ENCODE measurements at regions not wholly inside any gene's neighbourhood (a gene's known extent, or its start where the extent isn't known, plus 50 kb on each side); places are given as distances from the start of the nearest gene placed in this dataset.

DNA sequence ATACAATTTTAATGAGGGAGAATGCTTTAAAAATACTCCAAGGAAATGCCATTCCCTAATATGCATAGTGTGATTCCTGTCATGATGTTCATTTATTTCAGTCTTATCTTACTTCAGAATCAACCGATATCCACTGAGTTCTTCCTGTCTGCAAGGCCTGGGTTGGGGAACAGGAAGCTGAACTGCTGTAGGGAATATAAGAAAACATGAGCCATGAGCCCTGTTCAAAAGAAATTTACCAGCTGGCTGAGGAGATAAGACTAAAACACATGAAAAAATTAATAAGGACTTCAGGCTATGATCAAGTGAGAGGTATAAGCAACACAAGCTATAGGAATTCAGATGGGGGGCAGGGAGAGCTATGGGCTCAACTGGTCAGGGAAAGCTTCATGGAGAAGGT lies 184.7 kb downstream of the PLPP4 start:
- no peak for DNase-seq

DNA sequence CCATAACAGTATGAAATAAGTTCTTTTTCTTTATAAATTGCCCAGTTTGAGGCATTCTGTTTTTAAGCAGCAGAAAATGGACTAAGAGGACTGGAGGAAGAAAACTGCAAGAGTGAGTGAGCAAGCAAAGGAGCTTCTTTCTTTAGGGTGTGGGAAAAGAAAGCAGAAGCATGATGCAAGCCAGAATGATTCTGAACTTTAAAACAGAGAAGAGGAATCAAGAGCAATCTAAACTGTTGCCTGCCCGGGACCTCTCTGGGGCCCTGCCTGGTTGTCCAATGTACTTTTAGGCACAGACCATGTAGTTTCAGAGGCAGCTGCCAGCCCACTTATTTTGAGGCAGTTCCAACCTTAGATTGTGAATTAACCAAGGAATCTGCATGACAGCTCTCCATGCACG lies 186.3 kb downstream of the PLPP4 start:
- no peak for DNase-seq

DNA sequence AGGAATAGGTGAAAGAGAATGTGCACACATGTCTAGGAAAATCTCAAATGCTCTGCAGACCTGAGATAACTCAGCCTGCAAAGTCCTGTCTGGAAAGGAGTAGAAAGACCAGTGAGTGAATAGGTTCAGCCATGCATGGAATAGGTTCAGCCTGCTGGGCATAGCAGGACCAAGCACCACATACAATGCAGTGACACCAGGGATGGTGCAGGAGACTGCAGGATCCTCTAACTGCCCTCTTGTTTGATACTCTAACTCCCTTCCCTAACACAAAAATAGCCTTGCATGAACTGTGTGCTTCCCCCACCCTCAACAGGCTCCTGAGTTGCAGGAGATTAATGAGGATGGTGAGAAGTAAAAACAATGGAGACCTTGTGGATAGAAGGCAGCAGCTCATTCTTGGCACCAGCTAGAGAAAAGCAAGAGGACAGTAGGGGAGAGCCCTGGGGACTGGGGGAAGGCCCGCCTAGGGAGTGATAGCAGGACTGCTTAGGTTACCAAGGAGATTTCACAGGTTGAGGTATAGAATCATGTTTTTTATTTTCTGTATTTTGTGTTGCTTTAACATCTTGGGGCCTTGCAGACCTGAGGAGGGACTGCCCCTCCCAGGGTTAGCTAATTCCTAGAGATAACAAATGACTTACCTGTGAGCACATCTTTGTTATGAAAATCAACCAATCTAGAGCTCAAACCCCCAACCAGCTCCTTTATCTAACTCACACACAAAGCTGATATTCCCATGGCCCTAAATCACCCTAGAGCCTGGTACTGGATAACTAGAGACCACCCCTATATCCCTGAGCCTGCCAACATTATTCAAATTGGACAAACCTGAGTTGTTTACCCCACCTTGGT lies 187.8 kb downstream of the PLPP4 start:
- no peak for DNase-seq

DNA sequence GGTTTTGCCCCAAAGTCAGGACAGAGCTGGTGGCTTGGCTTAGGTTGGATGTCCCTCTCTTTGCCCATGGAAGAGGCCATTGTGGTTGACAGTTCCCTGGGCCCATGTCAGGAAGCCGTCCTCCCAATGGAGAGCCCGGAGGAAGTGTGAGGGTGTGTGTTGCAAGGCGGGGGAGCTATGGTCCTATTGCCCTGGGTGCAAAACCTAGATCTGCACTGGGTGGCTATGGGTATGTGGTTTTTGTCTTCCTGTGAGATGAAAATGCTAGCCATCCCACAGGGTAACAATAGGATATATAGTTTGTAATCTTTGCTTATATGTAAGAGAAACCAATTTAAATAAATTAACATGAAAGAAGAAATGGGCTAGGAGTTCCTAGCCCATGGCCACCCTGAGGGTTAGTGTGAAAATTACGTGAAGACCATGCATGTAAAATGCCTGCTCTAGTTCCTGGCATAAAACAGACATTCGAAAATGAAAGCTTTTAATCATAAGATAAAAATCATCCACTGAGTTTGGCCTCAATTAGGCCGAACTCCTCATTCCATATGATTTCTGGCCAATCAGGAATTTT lies 189.2 kb downstream of the PLPP4 start:
- DNase-seq, result no peak

DNA sequence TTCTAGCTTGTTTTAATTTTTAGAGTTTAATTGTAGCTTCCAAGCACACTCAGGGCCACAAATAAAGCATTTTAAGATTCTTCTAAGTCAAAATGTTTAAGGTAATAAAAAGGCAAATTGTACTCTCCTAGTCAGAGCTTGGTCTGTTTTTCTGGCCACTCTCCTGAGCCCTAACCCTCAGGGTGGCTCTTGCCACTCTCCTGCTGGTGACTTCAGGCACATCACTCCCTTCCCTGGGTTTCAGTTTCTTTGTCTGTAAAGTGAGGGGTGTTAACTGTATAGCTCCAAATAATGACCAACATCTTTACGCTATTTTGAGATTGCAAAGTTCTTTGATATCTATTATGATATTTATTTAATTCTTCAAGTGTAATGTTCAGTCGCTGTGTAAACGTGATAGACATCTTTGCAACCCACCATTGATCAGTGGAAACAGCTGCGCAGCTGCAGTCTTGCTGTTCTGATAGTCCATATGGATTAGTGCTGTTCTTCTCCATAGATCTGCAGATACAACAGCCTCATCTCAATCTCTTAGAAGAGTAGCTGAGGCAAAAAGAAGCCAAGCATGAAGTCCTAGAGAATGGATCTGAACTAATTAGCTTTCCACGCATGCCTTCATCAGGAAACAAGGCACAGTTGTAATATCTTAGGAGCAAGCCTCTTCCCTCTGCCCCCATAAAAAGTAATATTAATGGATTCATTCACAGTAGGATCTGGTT lies 189.9 kb downstream of the PLPP4 start:
- no peak for DNase-seq

DNA sequence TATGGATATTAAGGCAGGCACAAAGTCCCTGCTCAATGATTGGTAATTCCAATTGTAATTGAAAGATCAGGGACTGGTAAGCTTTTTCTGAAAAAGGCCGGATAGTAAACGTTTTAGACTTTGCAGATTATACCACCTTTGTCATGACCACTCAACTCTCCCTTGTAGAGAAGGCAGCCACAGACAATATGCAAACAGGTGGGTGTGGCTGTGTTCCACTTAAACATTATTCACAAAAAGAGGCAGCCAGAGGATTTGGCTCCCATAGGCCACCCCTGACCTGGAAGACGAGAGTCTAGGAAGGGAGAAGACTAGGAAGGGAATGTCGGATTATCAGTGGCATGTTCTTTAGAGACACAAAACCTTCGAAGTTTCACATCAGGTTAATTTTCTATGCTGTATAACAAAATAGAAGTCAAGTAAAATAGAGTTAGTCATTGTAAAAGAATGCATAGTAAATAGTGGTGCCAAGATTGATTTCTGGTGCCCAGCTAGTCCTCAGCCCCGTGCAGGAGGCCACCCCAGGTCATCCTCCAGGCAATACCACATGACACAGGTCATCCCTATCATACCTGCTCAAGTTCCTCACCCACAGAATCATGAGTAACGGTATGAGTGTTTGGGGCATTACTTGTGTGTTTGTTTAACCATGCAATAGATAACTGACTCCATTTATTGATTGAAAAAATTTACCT lies 193.8 kb downstream of the PLPP4 start:
- no peak for DNase-seq

DNA sequence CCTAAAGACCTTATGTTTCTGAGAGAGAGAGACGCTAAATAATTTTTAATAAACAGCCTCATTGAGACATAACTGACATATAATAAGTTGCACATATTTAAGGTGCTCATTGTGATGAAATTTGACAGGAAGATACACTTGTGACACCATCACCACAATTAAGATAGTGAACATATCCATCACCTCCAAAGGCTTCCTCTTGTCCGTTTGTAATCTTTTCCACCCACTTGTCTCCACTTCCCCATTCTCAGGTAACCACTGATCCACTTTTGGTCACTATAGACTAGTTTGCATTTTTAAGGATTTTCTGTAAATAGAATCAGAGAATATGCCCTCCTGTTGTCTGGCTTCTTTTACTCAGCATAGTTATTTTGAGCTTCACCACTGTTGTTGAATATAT lies 195.1 kb upstream of the WDR11 start:
- DNase-seq, result no peak

DNA sequence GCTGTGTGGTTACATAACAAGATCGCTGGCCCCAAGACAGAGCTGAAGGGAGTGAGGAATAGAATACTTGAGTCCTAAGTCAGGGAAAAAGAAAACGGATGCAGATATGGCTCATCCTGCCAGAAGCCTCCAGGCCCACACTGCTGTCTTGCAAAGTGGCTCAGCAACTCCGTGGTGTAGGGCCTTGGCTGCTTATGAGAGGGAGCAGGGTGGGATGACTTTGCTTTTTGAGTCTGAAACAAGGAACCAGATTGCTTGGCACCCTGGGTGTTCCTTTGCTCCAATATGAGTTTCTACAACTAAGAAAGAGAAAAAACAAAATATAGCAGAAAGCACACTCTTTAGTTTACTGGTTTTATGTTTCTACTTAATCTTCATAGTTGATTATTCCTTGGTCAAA lies 193.8 kb upstream of the WDR11 start:
- DNase-seq, result no peak

DNA sequence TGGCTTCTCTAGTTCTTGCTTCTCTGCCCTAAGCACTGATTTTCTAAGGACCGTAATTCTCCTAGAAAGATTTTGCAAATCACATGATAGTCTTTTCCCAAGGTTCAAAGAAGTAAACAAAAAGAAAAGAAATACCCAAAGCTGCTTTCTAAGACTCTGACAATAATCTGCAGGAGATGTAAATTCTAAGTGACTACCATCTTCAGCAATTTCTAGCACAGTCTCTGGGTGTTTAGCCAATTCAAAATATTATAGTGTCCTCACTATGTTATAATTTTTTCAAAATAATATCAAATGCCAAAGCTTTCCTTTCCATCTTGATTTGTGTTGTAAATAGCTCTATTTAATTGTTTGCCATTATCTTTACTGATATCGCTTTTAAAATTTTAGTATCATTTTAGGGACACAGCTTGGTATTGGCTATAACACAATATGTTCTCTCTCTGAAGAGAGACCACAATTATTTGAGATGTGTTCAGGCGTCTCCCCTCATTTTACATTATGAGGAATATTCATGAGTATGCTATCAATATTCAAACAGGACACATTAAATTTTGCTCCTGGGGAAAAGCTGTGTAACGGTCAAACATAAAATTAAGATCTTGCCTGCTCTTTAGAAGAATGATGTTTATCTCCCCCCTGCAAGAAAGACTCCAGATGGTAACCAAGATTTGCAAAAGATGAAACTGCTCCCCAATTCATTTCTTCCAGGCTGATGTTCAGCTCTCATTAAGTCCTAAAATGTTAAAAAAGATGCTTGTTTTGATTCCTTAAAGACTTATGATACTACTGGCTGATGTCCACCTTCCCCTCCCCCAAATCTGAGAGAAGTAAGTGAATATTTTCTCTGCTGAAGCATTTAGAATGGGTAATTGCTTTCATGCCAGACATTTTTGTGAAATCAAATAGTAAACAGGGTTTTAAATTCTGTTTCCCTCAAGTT lies 191.9 kb upstream of the WDR11 start:
- DNase-seq, result no peak

DNA sequence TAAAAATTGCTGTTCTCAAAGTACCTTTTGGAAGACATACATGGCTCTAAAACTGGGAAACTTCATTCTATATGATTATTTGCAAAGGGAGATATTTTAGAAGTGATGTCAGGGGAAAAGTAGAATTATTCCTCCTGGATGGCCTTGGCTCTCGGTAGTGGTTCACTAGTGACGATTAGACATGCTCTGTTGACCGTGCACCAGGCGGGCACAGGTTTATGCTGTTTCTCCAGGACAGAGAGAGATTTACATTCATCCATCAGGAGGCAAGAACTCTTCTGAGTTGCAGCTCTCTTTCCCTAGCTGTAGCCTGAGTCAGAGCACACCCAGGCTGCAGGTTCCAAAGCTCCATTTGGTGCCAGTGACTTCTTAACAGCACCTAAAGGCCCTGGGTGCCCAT lies 184.9 kb upstream of the WDR11 start:
- DNase-seq, result no peak

DNA sequence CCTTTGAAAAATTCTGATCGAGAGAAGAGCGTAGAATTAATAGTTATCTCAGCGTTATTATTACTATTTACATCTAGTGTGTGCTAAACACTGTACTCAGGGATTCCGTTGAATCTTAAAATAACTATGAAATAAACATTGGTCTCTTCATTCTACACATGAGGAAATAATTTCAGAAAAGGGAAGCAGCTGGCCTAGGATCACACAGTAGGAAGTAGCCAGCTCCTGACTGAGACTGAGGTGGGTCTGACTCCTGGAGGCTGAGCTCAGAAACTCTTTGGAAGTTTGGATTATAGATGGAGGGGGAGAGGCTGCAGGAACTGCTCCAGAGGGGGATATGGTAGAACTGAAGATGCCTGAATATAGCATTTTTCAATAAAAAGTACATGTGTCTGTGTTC lies 183.9 kb upstream of the WDR11 start:
- no peak for DNase-seq

DNA sequence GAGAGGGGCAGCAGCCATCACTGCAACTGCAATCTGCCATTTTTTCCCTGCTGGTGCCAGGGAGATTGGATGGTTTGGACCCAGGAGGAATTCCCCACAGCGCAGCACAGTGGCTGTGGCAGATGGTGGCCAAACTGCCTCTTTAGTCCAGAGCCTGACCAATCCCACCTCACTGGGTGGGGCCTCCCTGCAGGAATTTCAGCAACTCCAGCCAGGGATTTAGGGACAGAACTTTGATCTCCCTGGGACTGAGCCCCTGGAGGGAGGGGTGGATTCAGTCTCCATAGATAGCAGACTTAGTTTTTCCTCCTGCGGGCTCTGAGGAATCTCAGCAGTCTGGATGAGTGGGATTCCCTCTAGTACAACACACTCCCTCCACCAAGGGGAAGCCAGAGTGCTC lies 179.7 kb upstream of the WDR11 start:
- no peak for DNase-seq

DNA sequence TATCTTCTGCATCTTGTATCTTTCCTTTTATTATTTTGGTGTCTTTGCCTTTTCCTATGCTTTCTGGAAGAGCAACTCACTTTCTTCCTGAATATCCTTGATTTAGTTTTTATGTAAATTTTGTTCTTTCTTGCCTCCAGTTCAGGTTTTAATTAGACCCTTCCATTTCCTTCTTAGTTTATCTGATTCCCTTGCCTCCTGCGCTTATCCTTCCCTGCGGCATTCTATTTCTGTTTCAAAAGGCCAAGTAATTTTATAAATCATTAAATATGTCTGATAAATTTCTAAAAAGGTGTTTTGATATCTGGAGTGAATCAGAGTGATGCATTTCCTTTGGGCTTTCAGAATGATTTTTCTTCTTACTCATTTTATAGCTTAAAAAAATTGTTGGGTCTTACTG lies 167.7 kb upstream of the WDR11 start:
- no peak for DNase-seq

DNA sequence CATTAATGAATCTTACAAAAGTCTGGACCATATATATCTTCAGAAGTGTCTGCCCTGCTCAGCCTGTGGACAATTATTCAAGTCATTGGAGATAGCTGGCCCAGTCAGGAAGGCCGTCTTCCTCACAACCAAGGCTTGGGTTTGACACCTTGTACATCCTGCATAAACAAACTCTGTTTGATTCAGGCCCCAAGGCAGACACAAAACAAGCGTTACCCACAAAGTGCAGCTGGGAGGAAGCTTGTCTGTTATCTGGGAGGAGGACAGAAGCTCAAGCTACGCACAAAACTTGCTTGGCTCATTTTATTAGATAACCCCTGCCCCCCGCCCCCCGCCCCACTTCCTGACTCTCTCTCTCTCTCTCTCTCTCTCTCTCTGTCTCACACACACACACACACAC lies 166.9 kb upstream of the WDR11 start:
- DNase-seq, result no peak

DNA sequence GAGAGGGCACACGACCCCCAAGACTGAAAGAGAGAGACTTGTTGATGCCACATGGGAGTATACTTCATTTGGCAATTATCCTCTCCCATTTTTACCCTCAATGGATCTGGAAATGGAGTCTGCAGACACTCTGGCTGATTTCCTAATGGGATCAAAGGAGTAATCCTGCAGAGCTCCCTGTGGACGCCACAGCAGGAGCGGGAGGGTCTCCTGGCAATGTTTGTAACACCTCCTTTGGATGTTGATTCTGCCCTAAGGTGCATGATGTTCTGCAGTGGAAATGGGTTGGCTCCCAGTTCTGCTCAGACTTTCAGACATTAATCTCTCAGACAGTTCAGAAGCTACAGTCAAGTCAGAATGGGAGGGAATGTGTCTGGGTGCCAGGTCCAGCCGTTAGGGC lies 166.0 kb upstream of the WDR11 start:
- no peak for DNase-seq

DNA sequence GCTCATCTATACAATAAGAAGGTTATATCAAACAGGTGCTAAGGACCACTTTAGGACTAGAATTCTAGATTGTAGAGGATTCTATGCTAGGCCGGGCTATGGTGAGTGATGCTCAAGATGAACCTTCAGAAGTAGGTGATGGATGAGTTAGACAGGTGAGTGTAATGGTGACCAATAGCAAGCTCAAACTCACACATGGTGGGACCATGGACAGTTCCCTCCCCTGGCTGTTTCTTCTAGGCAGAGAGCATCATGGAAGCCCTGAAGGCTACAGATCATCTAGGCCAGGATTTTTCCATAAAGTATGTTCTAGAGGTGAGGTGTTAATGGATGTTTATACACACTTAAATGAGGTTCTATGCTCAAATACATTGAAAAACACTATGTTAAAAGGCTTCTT lies 162.2 kb upstream of the WDR11 start:
- DNase-seq, result no peak

DNA sequence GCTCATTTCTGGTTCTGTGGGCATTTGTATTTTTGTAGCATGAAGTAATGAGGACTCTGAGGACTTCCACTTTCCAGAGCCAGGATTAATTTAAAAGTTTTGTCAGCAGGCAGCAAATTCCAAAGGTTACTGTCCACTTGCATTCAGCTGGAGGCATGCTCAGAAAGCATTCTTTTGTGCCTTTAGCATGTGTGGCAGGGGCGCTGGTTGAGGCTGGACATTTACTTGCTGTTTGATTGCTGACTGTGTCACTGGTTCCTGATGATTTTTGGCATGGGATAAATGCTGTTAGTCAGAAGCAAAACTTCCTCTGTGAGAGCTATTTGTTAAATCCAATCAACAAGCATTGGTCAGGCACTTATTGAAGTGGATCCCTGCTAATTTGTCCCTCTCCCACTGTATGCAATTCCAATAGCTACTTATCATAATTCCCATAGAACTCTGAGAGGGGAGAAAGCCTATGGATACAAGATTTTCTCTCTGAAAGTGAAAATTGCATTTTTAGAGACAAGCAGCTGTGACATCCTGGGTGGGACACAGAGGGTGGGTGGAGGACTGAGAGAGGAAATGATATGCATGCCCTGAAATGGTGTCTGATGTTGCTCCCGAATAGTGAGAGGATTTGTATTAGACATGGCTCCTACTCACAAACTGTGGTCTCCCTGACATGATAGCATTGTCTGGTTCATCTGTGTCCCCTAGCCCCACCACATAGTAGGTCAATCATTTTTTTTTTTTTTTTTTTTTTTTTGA lies 161.2 kb upstream of the WDR11 start:
- no peak for DNase-seq

DNA sequence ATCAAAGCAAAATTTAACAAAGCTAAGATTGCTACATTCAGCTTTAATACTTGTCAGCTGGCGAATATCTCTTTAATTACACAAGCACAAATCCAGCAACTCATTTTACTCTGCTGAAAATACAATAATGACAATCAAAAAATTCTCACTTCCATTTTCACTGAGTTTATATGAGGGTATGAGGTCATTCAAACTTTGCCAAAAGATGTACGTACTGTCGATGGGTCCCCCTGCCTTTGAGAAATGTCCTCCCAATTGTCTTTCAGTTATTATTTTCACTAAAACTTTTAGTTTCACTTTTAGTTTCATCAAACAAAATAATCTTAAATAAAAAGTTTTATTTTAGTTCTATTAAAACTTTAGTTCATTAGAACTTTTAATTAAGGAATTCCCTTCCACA lies 159.5 kb upstream of the WDR11 start:
- no peak for DNase-seq

DNA sequence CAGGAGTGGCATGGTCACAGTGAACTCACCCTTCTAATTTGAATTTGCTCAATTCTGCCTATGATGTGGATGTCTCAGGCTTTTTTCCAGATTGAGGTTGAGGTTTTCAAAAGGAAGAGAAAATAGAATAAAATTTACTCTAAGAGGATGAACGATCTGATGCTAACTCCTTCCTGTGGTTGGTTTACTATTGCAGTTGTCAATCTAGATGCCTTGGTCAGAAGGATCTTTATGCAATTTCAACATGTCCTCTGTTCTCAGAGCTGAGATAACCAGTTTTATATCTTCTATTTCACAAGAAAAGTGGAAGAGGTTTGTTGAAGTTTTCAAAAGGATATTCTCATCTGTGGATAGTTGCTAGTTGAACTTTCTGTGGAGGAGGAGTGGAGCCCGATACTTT lies 150.7 kb upstream of the WDR11 start:
- DNase-seq, result no peak

DNA sequence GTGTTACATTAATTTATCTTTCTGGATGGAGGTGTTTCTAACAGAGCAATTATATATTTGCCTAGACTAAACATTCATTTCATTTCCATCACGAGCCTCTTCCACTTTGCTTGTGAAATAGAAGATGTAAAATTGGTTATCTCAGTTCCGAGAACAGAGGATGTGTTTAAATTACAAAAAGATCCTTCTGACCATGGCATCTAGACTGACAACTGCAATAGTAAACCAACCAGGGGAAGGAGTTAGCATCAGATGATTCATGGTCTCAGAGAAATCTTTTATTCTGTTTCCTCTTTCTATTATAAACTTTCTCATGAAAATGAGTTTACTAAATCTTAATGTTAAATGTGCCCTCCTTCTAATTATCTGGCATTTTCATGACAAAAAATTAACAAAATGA lies 149.8 kb upstream of the WDR11 start:
- DNase-seq, result no peak

DNA sequence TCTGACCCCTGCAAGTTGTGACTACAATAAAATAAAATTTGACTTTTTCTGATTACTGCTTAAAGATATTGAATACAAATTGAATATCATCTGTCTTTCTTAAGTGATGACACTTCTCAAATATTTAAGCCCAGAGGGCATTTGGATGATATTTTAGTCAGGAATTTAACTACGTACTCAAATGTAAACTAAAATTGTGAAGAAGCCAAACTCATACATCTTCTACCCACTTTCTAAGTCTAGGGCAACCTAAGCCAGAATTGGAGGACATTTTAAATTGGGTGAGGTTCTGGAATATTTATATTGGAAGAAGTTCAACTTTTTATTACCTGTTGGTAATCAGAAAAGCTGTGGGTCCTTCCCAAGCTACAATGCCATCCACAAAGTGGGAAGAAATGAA lies 149.1 kb upstream of the WDR11 start:
- DNase-seq, result no peak

DNA sequence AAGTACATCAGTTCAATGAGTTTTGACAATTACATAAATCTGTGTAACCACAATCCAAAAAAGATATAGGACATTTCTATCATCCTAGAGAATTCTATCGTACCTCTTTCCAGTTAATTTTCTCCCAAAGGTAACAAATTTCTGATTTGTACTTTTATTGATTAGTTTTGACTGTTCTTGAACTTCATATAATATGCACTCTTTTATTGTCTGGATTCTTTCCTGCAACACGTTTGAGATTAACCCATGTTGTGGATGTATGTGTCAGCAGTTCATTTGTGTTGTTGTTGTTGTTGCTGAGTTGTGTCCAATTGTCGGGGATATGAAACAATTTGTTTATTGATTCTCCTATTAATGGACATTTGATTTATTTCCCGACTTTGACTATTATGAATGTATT lies 145.9 kb upstream of the WDR11 start:
- no peak for DNase-seq
